KOPT-K1 (cell line): ENCODE measurements at regions not wholly inside any gene's neighbourhood (a gene's known extent, or its start where the extent isn't known, plus 50 kb on each side); places are given as distances from the start of the nearest gene placed in this dataset.
"Not testable (repeated sequence)": the region's sequence is repeated elsewhere in the genome, so short reads cannot be mapped to it uniquely, and the experiment has no call there.

Source experiments
- H3K27ac ChIP-seq: fragments of 200-600 bp; sonication (generic); 2 replicates; pipeline ENCODE4 v1.5.1; 2016; ENCODE audit warnings: antibody characterized with exemption, mild to moderate bottlenecking, low read depth, low read length; ENCODE audit not compliant: poor library complexity, severe bottlenecking
- H3K36me3 ChIP-seq: fragments of 200-600 bp; sonication (generic); 2 replicates; pipeline ENCODE4 v1.5.1; 2017; ENCODE audit warnings: antibody characterized with exemption, mild to moderate bottlenecking, low read length, moderate library complexity; ENCODE audit not compliant: insufficient read depth
- H3K9me3 ChIP-seq: fragments of 200-600 bp; sonication (generic); 2 replicates; pipeline ENCODE4 v1.5.1; 2017; ENCODE audit warnings: antibody characterized with exemption, low read length, mild to moderate bottlenecking; ENCODE audit not compliant: insufficient read depth, poor library complexity, severe bottlenecking

DNA sequence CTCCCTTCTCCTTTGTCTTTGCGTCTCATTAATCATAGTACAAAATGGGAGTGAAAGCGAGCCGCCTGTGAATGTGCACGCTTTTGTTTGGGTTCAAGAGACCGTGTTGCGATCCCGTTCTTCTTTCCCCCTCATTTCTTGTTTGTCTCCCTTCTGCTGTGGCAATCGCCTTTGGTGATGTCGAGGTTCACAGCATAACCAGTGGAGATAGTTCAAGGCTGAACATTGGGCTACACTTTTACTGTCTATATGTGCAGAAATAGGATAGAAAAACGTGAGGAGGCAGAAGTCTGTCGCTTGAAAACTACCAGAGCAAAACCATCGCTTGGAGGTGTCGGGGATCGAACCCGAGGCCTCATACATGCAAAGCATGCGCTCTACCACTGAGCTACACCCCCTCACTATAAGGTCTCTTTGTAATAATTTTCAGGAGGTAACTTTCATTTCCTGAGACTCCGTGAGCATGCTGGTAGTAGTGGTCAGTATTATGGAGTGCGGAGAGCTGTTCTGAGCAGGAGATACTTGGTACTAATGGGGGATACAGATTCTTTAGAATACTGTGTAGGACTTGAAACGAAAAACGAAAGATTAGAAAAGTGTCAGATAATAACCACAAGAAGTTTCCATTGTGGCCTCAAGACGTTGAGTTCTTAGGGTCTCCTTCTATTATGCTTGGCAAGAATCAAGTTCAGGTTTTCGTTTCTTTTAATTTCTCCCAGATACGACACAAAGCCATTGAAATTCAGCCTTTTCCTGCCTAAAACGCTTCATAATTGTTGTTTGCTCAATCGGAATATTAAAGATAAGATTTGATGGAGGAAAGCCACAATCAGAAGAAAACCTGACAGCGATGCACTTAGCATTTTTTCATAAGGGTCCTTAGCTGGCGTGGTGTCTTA is 106.6 kb downstream of the TRIM27 start:
- Histone ChIP-seq H3K9me3 (no peaks in the 10 kb centered on the region), H3K36me3 (no peaks in the 10 kb centered on the region), H3K27ac (no peak overlapping the region)

DNA sequence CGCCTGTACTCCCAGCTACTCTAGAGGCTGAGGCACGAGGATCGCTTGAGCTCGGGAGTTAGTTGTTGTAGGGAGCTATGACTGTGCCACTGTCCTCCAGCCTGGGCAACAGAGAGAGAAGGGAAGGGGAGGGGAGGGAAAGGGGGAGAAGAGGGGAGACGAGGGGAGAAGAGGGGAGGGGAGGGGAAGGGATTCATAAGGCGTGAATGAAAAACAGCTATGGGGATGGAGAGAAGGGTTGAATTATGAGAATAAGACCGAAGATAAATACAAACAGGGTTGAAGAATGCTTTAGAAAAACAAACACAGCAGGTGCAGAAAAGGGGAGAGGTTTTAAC is 106.0 kb downstream of the TRIM27 start:
- no peaks in the 10 kb centered on the region for H3K9me3 ChIP-seq

GRCh38 chr6:28824793-28825731 is 98.7 kb downstream of the TRIM27 start:
- no peak overlapping the region for H3K27ac ChIP-seq
- H3K9me3 ChIP-seq: no peaks in the 10 kb centered on the region
- no peaks in the 10 kb centered on the region for H3K36me3 ChIP-seq

More for the DNA sequence above, 106.0 kb downstream of the TRIM27 start:
- Histone ChIP-seq H3K36me3 (no peaks in the 10 kb centered on the region), H3K27ac (no peak overlapping the region)

GRCh38 chr6:28825732-28826293 is 98.0 kb downstream of the TRIM27 start:
- Histone ChIP-seq H3K27ac (no peak overlapping the region), H3K9me3 (no peaks in the 10 kb centered on the region), H3K36me3 (no peaks in the 10 kb centered on the region)

DNA sequence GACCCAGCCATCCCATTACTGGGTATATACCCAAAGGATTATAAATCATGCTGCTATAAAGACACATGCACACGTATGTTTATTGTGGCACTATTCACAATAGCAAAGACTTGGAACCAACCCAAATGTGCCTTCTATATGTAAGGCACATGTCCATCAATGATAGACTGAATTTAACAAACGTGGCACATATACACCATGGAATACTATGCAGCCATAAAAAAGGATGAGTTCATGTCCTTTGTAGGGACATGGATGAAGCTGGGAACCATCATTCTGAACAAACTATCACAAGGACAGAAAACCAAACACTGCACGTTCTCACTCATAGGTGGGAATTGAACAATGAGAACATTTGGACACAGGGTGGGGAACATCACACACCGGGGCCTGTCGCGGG is 92.1 kb downstream of the TRIM27 start:
- not testable (repeated sequence) for H3K36me3 ChIP-seq, H3K27ac ChIP-seq, H3K9me3 ChIP-seq

- H3K36me3 ChIP-seq, H3K9me3 ChIP-seq, H3K27ac ChIP-seq: not testable (repeated sequence)
Measured at GRCh38 chr6:28836703-28837102, 87.1 kb downstream of the TRIM27 start.

DNA sequence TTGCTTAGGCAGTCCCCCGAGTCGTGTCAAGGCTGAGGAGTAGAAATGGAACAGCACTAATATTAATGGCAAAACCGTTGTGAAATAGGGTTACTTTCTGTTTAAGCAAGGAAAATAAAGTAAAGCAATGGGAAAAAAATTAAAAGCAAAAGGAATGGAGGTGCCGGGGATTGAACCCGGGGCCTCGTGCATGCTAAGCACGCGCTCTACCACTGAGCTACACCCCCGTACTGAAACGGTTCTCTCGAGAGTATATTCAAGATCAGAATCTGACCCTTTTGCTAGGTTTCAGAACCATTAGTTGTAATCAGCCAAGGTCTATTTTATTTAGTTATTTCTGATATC is 85.5 kb downstream of the TRIM27 start:
- H3K27ac ChIP-seq: peak overlapping the region; percentile 39
- H3K9me3 ChIP-seq: no peaks in the 10 kb centered on the region
- no peaks in the 10 kb centered on the region for H3K36me3 ChIP-seq

GRCh38 chr6:28838634-28839442 is 84.9 kb downstream of the TRIM27 start:
- peak overlapping the region; percentile 39 for H3K27ac ChIP-seq
- no peaks in the 10 kb centered on the region for H3K36me3 ChIP-seq

GRCh38 chr6:28839443-28840120 is 84.2 kb downstream of the TRIM27 start:
- Histone ChIP-seq H3K9me3 (no peaks in the 10 kb centered on the region), H3K27ac (no peak overlapping the region)

More at GRCh38 chr6:28838634-28839442, 84.9 kb downstream of the TRIM27 start:
- no peaks in the 10 kb centered on the region for H3K9me3 ChIP-seq

DNA sequence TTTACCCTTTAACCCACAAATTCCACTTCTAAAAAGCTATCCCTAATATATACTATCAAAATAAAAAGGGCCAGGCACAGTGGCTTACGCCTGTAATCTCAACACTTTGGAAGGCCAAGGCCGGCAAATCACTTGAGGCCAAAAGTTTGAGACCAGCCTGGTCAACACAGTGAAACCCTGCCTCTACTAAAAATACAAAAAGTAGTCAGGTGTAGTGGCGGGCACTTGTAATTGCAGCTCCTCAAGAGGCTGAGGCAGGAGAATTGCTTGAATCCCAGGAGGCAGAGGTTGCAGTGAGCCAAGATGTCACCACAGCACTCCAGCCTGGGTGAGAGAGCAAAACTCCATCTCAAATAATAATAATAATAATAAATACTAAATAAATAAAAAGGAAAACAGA is 82.5 kb downstream of the TRIM27 start:
- Histone ChIP-seq H3K36me3 (no peaks in the 10 kb centered on the region), H3K27ac (no peak overlapping the region), H3K9me3 (no peaks in the 10 kb centered on the region)

More at GRCh38 chr6:28839443-28840120, 84.2 kb downstream of the TRIM27 start:
- no peaks in the 10 kb centered on the region for H3K36me3 ChIP-seq

DNA sequence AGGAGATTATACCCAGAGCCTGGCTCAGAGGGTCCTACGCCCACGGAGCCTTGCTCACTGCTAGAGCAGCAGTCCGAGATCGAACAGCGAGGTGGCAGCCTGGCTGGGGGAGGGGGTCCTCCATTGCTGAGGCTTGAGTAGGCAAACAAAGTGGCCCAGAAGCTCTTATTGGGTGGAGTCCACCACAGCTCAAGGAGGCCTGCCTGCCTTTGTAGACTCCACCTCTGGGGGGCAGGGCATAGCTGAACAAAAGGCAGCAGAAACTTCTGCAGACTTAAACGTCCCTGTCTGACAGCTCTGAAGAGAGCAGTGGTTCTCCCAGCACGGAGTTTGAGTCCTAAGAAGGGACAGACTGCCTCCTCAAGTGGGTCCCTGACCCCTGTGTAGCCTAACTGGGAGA is 75.0 kb downstream of the TRIM27 start:
- not testable (repeated sequence) for H3K9me3 ChIP-seq, H3K27ac ChIP-seq, H3K36me3 ChIP-seq
